Gastroesophageal sphincter (tissue), 3 donors: ENCODE measurements at regions not wholly inside any gene's neighbourhood (a gene's known extent, or its start where the extent isn't known, plus 50 kb on each side); places are given as distances from the start of the nearest gene placed in this dataset.

Source experiments
- POLR2A ChIP-seq, 2 donors: fragments of 450-650 bp; IDR thresholded peaks; one replicate each; pipeline ENCODE4 v1.6.1; 2017; ENCODE audit warnings: antibody characterized with exemption in 2 of 2, mild to moderate bottlenecking in 2 of 2, moderate library complexity in 1 of 2
- TF ChIP-seq, protein P1 (sequence below), 4 experiments: fragments of 200-600 bp in 2 of 4; fragments of 450-650 bp in 2 of 4; sonication (generic) in 1 of 4; IDR thresholded peaks; one replicate each; pipeline ENCODE4 v1.5.1; 2017 to 2019; ENCODE audit warnings: antibody characterized with exemption in 4 of 4, mild to moderate bottlenecking in 2 of 4, moderate library complexity in 2 of 4

- TF ChIP-seq, protein P1, sequence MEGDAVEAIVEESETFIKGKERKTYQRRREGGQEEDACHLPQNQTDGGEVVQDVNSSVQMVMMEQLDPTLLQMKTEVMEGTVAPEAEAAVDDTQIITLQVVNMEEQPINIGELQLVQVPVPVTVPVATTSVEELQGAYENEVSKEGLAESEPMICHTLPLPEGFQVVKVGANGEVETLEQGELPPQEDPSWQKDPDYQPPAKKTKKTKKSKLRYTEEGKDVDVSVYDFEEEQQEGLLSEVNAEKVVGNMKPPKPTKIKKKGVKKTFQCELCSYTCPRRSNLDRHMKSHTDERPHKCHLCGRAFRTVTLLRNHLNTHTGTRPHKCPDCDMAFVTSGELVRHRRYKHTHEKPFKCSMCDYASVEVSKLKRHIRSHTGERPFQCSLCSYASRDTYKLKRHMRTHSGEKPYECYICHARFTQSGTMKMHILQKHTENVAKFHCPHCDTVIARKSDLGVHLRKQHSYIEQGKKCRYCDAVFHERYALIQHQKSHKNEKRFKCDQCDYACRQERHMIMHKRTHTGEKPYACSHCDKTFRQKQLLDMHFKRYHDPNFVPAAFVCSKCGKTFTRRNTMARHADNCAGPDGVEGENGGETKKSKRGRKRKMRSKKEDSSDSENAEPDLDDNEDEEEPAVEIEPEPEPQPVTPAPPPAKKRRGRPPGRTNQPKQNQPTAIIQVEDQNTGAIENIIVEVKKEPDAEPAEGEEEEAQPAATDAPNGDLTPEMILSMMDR (IDR thresholded peaks at IDR 0.05), result no peak
- TF ChIP-seq POLR2A (IDR thresholded peaks at IDR 0.05), result no peak
These were observed 182.2 kb downstream of the SMAD2 start for GRCh38 chr18:47748093-47748796.
